Calu3 (cell line): ENCODE measurements at regions not wholly inside any gene's neighbourhood (a gene's known extent, or its start where the extent isn't known, plus 50 kb on each side); places are given as distances from the start of the nearest gene placed in this dataset.

Experiments used
- BruUV-seq: library from RNA; stranded (reverse); fragments of 400-500 nt; replicated peaks from 2 replicates; lab custom pipeline; 2021; lab: Mats Ljungman, UMichigan
- CTCF ChIA-PET: fragments of 300-600 bp; sonication (Branson Sonifier 250); formaldehyde crosslinking; loops from one replicate; lab custom pipeline; 2022; ENCODE audit warnings: antibody characterized with exemption; lab: Charles Lee
- DNase-seq: peaks from one replicate; pipeline ENCODE4 v3.0.0; 2022
- H3K27ac Mint-ChIP-seq: one replicate; pipeline ENCODE4 v1.8.0; 2022; ENCODE audit warnings: mixed read lengths; ENCODE audit not compliant: unreplicated experiment
- H3K27me3 Mint-ChIP-seq: one replicate; pipeline ENCODE4 v1.8.0; 2022; ENCODE audit warnings: mixed read lengths; ENCODE audit not compliant: unreplicated experiment
- H3K36me3 Mint-ChIP-seq: one replicate; pipeline ENCODE4 v1.8.0; 2022; ENCODE audit warnings: mild to moderate bottlenecking, moderate library complexity, mixed read lengths; ENCODE audit not compliant: insufficient read depth, unreplicated experiment
- H3K4me1 Mint-ChIP-seq: one replicate; pipeline ENCODE4 v1.8.0; 2022; ENCODE audit warnings: mild to moderate bottlenecking, low read depth, mixed read lengths; ENCODE audit not compliant: unreplicated experiment
- H3K4me3 Mint-ChIP-seq: one replicate; pipeline ENCODE4 v1.8.0; 2022; ENCODE audit warnings: mild to moderate bottlenecking, low read depth, moderate library complexity, mixed read lengths; ENCODE audit not compliant: unreplicated experiment
- H3K9me3 Mint-ChIP-seq: one replicate; pipeline ENCODE4 v1.8.0; 2022; ENCODE audit warnings: low read depth, mixed read lengths; ENCODE audit not compliant: unreplicated experiment
- CTCF ChIP-seq: fragments of 200-600 bp; IDR thresholded peaks from one replicate; pipeline ENCODE4 v1.8.0; 2022; ENCODE audit warnings: antibody characterized with exemption; ENCODE audit not compliant: unreplicated experiment
- intact Hi-C: fragments of 100-400 bp; cut with micrococcal nuclease; formaldehyde crosslinking; loops from one replicate; pipeline ENCODE4 v1.10.0; 2022; ENCODE audit not compliant: unreplicated experiment

GRCh38 chr5:114658194-114658593 lies 296.3 kb downstream of the KCNN2 start:
- CTCF ChIA-PET = no interaction called here
- H3K4me3 Mint-ChIP-seq = no peak overlapping the region
- no peak overlapping the region for H3K27ac Mint-ChIP-seq
- TF ChIP-seq CTCF = no peak
- H3K9me3 Mint-ChIP-seq = peaks cover 19% of the 10 kb centered on the region
- no peaks in the 10 kb centered on the region for H3K36me3 Mint-ChIP-seq
- no peaks in the 10 kb centered on the region for H3K27me3 Mint-ChIP-seq
- intact Hi-C loops = no loop called here
- no peaks in the 10 kb centered on the region for H3K4me1 Mint-ChIP-seq
- no TSS peak for BruUV-seq
- no peak for DNase-seq

- intact Hi-C loops = no loop called here
- H3K4me3 Mint-ChIP-seq = no peak overlapping the region
- no peak for DNase-seq
- H3K4me1 Mint-ChIP-seq = no peaks in the 10 kb centered on the region
- H3K36me3 Mint-ChIP-seq = no peaks in the 10 kb centered on the region
- no peak for TF ChIP-seq CTCF
- CTCF ChIA-PET = no interaction called here
- H3K27ac Mint-ChIP-seq = no peak overlapping the region
- no peaks in the 10 kb centered on the region for H3K27me3 Mint-ChIP-seq
- H3K9me3 Mint-ChIP-seq = peaks cover 17% of the 10 kb centered on the region
- no TSS peak for BruUV-seq
Measured at GRCh38 chr5:114657342-114658130, 295.7 kb downstream of the KCNN2 start.

- Mint-ChIP-seq H3K4me1 (no peaks in the 10 kb centered on the region), H3K4me3 (no peak overlapping the region), H3K9me3 (peaks cover 6% of the 10 kb centered on the region), H3K27ac (no peak overlapping the region), H3K36me3 (no peaks in the 10 kb centered on the region), H3K27me3 (no peaks in the 10 kb centered on the region)
- intact Hi-C loops = no loop called here
- no peak for TF ChIP-seq CTCF
- no peak for DNase-seq
- CTCF ChIA-PET = interaction anchor here (0.6 kb wide), 1 partner anchor 211 kb away, joined by 5 read pairs; no protein-coding TSS in a partner anchor
- BruUV-seq = no TSS peak
Measured at GRCh38 chr5:114649878-114650277, 288.0 kb downstream of the KCNN2 start.

- Mint-ChIP-seq H3K9me3 (peaks cover 6% of the 10 kb centered on the region), H3K27ac (no peak overlapping the region), H3K4me3 (no peak overlapping the region), H3K4me1 (no peaks in the 10 kb centered on the region), H3K27me3 (no peaks in the 10 kb centered on the region), H3K36me3 (no peaks in the 10 kb centered on the region)
- DNase-seq = no peak
- intact Hi-C loops = no loop called here
- BruUV-seq = no TSS peak
- no peak for TF ChIP-seq CTCF
- CTCF ChIA-PET = no interaction called here
Measured at GRCh38 chr5:114648940-114649339, 287.1 kb downstream of the KCNN2 start.
